Endodermal cell (in vitro differentiated cells): ENCODE measurements at regions not wholly inside any gene's neighbourhood (a gene's known extent, or its start where the extent isn't known, plus 50 kb on each side); places are given as distances from the start of the nearest gene placed in this dataset.

Source experiments
- DNase-seq: peaks from one replicate; pipeline ENCODE4 v3.0.0-alpha.2; 2017
- H3K27ac ChIP-seq: 2 replicates; pipeline ENCODE4 v1.5.1; 2013; ENCODE audit warnings: mild to moderate bottlenecking, low read depth, low read length, moderate library complexity
- H3K27me3 ChIP-seq: 2 replicates; pipeline ENCODE4 v1.6.1; 2013; ENCODE audit warnings: mild to moderate bottlenecking, low read length, moderate library complexity; ENCODE audit not compliant: insufficient read depth, control insufficient read depth, poor library complexity, severe bottlenecking
- H3K36me3 ChIP-seq: 2 replicates; pipeline ENCODE4 v1.7.0; 2013; ENCODE audit warnings: mild to moderate bottlenecking, low read length, moderate library complexity; ENCODE audit not compliant: control insufficient read depth, insufficient read depth
- H3K4me1 ChIP-seq: one replicate; pipeline ENCODE4 v1.7.0; 2013; ENCODE audit warnings: low read length; ENCODE audit not compliant: control insufficient read depth, insufficient read depth
- H3K4me3 ChIP-seq: 2 replicates; pipeline ENCODE4 v1.5.1; 2013; ENCODE audit warnings: mild to moderate bottlenecking, low read length, moderate library complexity
- H3K9ac ChIP-seq: 2 replicates; pipeline ENCODE4 v1.6.1; 2013; ENCODE audit warnings: mild to moderate bottlenecking, low read length, moderate library complexity; ENCODE audit not compliant: poor library complexity, severe bottlenecking; ENCODE audit errors: extremely low read depth
- H3K9me3 ChIP-seq: 2 replicates; pipeline ENCODE4 v1.6.1; 2013; ENCODE audit warnings: mild to moderate bottlenecking, low read length, moderate library complexity; ENCODE audit not compliant: control insufficient read depth
- H3K27ac Mint-ChIP-seq: 2 replicates; pipeline ENCODE4 v1.8.0; 2020; ENCODE audit warnings: mixed read lengths
- H3K27me3 Mint-ChIP-seq: 2 replicates; pipeline ENCODE4 v1.8.0; 2021; ENCODE audit warnings: mild to moderate bottlenecking, mixed read lengths; ENCODE audit not compliant: insufficient read depth
- H3K36me3 Mint-ChIP-seq: 2 replicates; pipeline ENCODE4 v1.8.0; 2020; ENCODE audit warnings: low read depth, mixed read lengths
- H3K4me1 Mint-ChIP-seq: 2 replicates; pipeline ENCODE4 v1.8.0; 2020; ENCODE audit warnings: mixed read lengths
- H3K4me3 Mint-ChIP-seq: 2 replicates; pipeline ENCODE4 v1.8.0; 2020; ENCODE audit warnings: mild to moderate bottlenecking, moderate library complexity, mixed read lengths
- H3K9me3 Mint-ChIP-seq: 2 replicates; pipeline ENCODE4 v1.8.0; 2020; ENCODE audit warnings: mild to moderate bottlenecking, mixed read lengths
- WGBS, 2 experiments: methylation state at CpG; one replicate each; pipeline versions ENCODE4 v1.1.5 to v1.1.7; 2013; ENCODE audit warnings: missing lambda C conversion rate in 2 of 2, mixed read lengths in 1 of 2; ENCODE audit not compliant: insufficient coverage in 1 of 2, insufficient read length in 1 of 2; 5-methylcytosine and 5-hydroxymethylcytosine counted together
- TF ChIP-seq, protein P1 (sequence below): fragments of 200-600 bp; sonication (generic); conservative IDR thresholded peaks from 2 replicates; pipeline ENCODE4 v1.5.0; 2021; ENCODE audit warnings: antibody characterized with exemption, mild to moderate bottlenecking

DNA sequence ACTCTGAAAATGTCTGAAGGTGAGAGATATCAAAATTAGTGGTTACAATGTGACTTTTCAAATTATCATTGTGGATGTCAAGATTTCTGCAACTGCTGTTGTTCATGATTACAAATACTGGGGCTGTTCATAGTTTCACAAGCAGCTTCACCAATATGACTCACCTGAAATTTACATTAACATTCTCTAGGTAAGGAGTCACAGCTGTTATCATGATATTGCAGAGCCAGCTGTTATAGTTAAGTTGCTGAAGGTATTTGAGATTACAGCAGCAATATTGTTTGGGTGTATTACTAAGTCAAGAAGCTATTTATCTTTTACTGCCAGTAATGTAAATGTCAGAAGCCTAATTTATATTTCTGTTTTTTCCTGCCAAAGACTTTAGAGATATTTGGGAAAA lies 140.0 kb downstream of the MC4R start:
- no peaks in the 10 kb centered on the region for H3K27me3 Mint-ChIP-seq
- Histone ChIP-seq H3K27me3 (no peaks in the 10 kb centered on the region), H3K4me1 (peaks cover 8% of the 10 kb centered on the region), H3K9me3 (no peaks in the 10 kb centered on the region), H3K4me3 (no peak overlapping the region), H3K36me3 (no peaks in the 10 kb centered on the region), H3K9ac (no peak overlapping the region), H3K27ac (no peak overlapping the region)
- H3K4me1 Mint-ChIP-seq, result no peaks in the 10 kb centered on the region
- no peak overlapping the region for H3K27ac Mint-ChIP-seq
- no peaks in the 10 kb centered on the region for H3K36me3 Mint-ChIP-seq
- no peak for DNase-seq
- H3K4me3 Mint-ChIP-seq, result no peak overlapping the region
- TF ChIP-seq, protein P1, sequence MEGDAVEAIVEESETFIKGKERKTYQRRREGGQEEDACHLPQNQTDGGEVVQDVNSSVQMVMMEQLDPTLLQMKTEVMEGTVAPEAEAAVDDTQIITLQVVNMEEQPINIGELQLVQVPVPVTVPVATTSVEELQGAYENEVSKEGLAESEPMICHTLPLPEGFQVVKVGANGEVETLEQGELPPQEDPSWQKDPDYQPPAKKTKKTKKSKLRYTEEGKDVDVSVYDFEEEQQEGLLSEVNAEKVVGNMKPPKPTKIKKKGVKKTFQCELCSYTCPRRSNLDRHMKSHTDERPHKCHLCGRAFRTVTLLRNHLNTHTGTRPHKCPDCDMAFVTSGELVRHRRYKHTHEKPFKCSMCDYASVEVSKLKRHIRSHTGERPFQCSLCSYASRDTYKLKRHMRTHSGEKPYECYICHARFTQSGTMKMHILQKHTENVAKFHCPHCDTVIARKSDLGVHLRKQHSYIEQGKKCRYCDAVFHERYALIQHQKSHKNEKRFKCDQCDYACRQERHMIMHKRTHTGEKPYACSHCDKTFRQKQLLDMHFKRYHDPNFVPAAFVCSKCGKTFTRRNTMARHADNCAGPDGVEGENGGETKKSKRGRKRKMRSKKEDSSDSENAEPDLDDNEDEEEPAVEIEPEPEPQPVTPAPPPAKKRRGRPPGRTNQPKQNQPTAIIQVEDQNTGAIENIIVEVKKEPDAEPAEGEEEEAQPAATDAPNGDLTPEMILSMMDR, result no peak
- H3K9me3 Mint-ChIP-seq, result no peaks in the 10 kb centered on the region

DNA sequence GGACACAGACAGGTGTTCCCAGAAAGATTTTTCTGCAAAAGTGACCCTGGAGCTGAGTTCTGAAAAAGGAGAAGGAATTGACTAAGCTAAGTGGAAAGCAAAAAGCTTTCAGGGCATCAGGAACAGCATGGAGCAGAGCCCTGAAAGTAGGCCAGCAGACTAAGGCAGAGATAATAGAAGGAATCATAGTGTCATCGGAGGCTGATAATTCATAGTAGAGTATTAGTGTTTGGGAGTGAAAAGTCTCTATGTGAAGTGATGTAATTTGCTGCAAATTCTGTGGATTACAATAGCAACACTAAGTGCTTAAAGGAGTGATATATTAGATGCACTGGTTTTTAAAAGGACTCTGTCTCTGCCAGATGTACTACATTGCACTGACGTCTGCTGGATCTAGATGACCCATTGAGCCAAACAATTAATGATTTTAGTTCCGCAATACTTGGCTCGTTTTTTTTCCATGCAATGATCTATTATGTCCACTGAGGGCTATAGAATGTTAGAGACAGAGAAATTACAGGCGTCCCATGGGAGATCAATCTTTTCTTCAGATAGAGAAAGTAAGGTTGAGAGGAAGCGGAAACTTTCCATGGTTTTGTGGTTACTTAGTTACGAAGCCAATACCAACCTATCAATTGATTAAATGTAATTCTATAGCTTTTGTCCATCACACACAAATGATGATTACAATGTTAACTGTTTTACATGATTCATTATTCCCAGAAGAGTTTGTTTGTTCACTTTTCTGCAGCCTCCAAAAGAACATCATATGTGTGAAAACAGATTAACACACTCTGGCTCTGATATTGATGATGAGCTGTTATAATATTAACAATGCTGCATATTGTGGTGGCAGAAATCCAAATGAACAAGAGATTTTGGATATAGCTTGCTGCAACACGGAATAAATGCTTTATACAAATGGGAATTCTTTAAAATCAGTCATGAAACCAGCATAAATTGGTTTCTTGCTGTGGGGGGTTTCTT lies 143.7 kb downstream of the MC4R start:
- Mint-ChIP-seq H3K27ac (no peak overlapping the region), H3K9me3 (no peaks in the 10 kb centered on the region), H3K4me1 (no peaks in the 10 kb centered on the region), H3K36me3 (no peaks in the 10 kb centered on the region), H3K27me3 (no peaks in the 10 kb centered on the region), H3K4me3 (no peak overlapping the region)
- Histone ChIP-seq H3K27ac (no peak overlapping the region), H3K9me3 (no peaks in the 10 kb centered on the region), H3K4me1 (no peaks in the 10 kb centered on the region), H3K27me3 (no peaks in the 10 kb centered on the region), H3K36me3 (no peaks in the 10 kb centered on the region), H3K4me3 (no peak overlapping the region), H3K9ac (no peak overlapping the region)
- DNase-seq, result no peak
- TF ChIP-seq, protein P1, result no peak
- 86 to 89% methylated on average over 5 to 8 of the region's 8 CpGs for WGBS, 2 experiments

DNA sequence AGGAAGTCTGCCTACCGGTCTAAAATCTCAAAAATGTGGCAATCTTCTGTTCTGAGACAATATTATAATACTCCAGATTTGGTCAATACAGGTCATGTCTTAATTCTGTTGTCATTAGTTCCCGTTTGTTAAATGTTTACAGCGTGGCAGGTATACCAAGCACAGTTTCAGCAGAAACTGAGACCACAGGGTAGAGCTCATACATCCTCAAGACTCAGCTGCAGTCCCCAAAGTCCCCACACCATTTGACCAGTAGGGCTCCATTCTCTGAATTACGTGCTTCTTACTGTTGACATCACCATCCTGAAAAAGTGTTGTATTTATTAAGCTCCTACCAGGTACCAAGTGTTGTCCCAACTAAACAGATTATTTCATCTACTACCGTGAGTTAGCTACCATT lies 157.1 kb downstream of the MC4R start:
- no peak overlapping the region for H3K4me3 Mint-ChIP-seq

More for the DNA sequence above, 157.1 kb downstream of the MC4R start:
- Histone ChIP-seq H3K27ac (no peak overlapping the region), H3K9ac (no peak overlapping the region), H3K4me3 (no peak overlapping the region), H3K36me3 (no peaks in the 10 kb centered on the region), H3K9me3 (no peaks in the 10 kb centered on the region), H3K27me3 (no peaks in the 10 kb centered on the region), H3K4me1 (peaks cover 2% of the 10 kb centered on the region)
- Mint-ChIP-seq H3K27ac (no peak overlapping the region), H3K27me3 (no peaks in the 10 kb centered on the region), H3K36me3 (no peaks in the 10 kb centered on the region), H3K4me1 (peaks cover 9% of the 10 kb centered on the region), H3K9me3 (no peaks in the 10 kb centered on the region)
- WGBS, 2 experiments, result 91 to 92% methylated on average over 5 of the region's 5 CpGs
- DNase-seq, result no peak
- TF ChIP-seq, protein P1, result peak; percentile 13
